MM.1S (cell line): ENCODE measurements at regions not wholly inside any gene's neighbourhood (a gene's known extent, or its start where the extent isn't known, plus 50 kb on each side); places are given as distances from the start of the nearest gene placed in this dataset.

Experiments
- EZH2 ChIP-seq: fragments of 300-600 bp; sonication (generic); optimal IDR thresholded peaks from 2 replicates; pipeline ENCODE3; 2017; ENCODE audit warnings: low read depth, mild to moderate bottlenecking, antibody characterized with exemption, low read length, mixed read lengths
- EZH2phosphoT487 ChIP-seq: fragments of 300-600 bp; sonication (generic); IDR thresholded peaks from 2 replicates; pipeline ENCODE4 v1.6.1; 2018; ENCODE audit warnings: antibody characterized with exemption, low read length
- TF ChIP-seq, protein P1 (sequence below): fragments of 300-600 bp; sonication (generic); IDR thresholded peaks from 2 replicates; pipeline ENCODE4 v1.5.1; 2016; ENCODE audit warnings: antibody characterized with exemption, low read length, mixed read lengths

DNA sequence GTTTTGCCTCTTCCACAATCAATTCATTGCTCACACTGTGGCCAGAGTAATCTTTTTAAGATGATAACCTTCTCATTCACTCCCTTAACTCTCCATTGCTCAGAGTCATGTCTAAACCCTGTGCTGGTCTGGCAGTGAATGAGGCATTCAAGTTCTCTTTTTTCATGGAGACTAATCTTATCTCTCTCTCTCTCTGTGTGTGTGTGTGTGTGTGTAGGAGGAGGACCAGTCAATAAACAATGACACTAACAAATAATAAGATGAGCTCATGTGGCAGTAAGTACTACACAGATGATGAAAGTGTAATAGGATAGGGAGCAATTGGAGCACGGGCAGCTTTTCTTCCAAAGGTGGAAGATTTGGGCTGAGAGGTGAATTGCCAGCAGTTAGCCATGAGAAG is 122.0 kb upstream of the B3GALT2 start:
- TF ChIP-seq, protein P1, sequence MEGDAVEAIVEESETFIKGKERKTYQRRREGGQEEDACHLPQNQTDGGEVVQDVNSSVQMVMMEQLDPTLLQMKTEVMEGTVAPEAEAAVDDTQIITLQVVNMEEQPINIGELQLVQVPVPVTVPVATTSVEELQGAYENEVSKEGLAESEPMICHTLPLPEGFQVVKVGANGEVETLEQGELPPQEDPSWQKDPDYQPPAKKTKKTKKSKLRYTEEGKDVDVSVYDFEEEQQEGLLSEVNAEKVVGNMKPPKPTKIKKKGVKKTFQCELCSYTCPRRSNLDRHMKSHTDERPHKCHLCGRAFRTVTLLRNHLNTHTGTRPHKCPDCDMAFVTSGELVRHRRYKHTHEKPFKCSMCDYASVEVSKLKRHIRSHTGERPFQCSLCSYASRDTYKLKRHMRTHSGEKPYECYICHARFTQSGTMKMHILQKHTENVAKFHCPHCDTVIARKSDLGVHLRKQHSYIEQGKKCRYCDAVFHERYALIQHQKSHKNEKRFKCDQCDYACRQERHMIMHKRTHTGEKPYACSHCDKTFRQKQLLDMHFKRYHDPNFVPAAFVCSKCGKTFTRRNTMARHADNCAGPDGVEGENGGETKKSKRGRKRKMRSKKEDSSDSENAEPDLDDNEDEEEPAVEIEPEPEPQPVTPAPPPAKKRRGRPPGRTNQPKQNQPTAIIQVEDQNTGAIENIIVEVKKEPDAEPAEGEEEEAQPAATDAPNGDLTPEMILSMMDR = no peak
- no peak for TF ChIP-seq EZH2
- no peak for TF ChIP-seq EZH2phosphoT487
